Ishikawa (cell line): ENCODE measurements at regions not wholly inside any gene's neighbourhood (a gene's known extent, or its start where the extent isn't known, plus 50 kb on each side); places are given as distances from the start of the nearest gene placed in this dataset.

Experiments
- CEBPB ChIP-seq: IDR thresholded peaks from 2 replicates; pipeline ENCODE4 v1.6.1; 2012
- CREB1 ChIP-seq: IDR thresholded peaks from 2 replicates; pipeline ENCODE4 v1.6.1; 2012; ENCODE audit warnings: low read depth
- EGR1 ChIP-seq: IDR thresholded peaks from 2 replicates; pipeline ENCODE4 v1.6.1; 2012
- EP300 ChIP-seq: IDR thresholded peaks from 2 replicates; pipeline ENCODE4 v1.6.1; 2012; ENCODE audit warnings: borderline replicate concordance
- YY1 ChIP-seq: IDR thresholded peaks from 2 replicates; pipeline ENCODE4 v1.6.1; 2012; ENCODE audit warnings: low read depth
- ZBTB7A ChIP-seq: IDR thresholded peaks from 2 replicates; pipeline ENCODE4 v1.6.1; 2012; ENCODE audit warnings: low read depth
- TF ChIP-seq, protein P1 (sequence below): IDR thresholded peaks from 2 replicates; pipeline ENCODE4 v1.6.1; 2012
- TF ChIP-seq, protein P2 (sequence below): IDR thresholded peaks from 2 replicates; pipeline ENCODE4 v1.6.1; 2012; ENCODE audit warnings: low read depth, mild to moderate bottlenecking

- TF ChIP-seq, protein P1, sequence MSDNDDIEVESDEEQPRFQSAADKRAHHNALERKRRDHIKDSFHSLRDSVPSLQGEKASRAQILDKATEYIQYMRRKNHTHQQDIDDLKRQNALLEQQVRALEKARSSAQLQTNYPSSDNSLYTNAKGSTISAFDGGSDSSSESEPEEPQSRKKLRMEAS: no peak
- TF ChIP-seq, protein P2, sequence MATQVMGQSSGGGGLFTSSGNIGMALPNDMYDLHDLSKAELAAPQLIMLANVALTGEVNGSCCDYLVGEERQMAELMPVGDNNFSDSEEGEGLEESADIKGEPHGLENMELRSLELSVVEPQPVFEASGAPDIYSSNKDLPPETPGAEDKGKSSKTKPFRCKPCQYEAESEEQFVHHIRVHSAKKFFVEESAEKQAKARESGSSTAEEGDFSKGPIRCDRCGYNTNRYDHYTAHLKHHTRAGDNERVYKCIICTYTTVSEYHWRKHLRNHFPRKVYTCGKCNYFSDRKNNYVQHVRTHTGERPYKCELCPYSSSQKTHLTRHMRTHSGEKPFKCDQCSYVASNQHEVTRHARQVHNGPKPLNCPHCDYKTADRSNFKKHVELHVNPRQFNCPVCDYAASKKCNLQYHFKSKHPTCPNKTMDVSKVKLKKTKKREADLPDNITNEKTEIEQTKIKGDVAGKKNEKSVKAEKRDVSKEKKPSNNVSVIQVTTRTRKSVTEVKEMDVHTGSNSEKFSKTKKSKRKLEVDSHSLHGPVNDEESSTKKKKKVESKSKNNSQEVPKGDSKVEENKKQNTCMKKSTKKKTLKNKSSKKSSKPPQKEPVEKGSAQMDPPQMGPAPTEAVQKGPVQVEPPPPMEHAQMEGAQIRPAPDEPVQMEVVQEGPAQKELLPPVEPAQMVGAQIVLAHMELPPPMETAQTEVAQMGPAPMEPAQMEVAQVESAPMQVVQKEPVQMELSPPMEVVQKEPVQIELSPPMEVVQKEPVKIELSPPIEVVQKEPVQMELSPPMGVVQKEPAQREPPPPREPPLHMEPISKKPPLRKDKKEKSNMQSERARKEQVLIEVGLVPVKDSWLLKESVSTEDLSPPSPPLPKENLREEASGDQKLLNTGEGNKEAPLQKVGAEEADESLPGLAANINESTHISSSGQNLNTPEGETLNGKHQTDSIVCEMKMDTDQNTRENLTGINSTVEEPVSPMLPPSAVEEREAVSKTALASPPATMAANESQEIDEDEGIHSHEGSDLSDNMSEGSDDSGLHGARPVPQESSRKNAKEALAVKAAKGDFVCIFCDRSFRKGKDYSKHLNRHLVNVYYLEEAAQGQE: no peak
- TF ChIP-seq EGR1: no peak
- no peak for TF ChIP-seq CREB1
- no peak for TF ChIP-seq EP300
- TF ChIP-seq ZBTB7A: no peak
- no peak for TF ChIP-seq CEBPB
- TF ChIP-seq YY1: no peak
These were observed 61.0 kb upstream of the MKI67 start for GRCh38 chr10:128186959-128187787.
